HepG2 (cell line): ENCODE measurements at regions not wholly inside any gene's neighbourhood (a gene's known extent, or its start where the extent isn't known, plus 50 kb on each side); places are given as distances from the start of the nearest gene placed in this dataset.

Experiments used
- KLF9 ChIP-seq: IDR thresholded peaks from 2 replicates; pipeline ENCODE4 v1.6.1; 2016; ENCODE audit warnings: low read depth
- POLR2AphosphoS5 ChIP-seq: IDR thresholded peaks from 2 replicates; pipeline ENCODE4 v1.6.1; 2012; ENCODE audit warnings: low read depth, low read length
- SMC3 ChIP-seq: IDR thresholded peaks from 2 replicates; pipeline ENCODE4 v1.6.1; 2011; ENCODE audit warnings: low read length, improper control_type of control experiment
- SP1 ChIP-seq, 2 experiments: fragments of 450-650 bp in 1 of 2; sonication (generic) in 1 of 2; formaldehyde crosslinking in 1 of 2; IDR thresholded peaks; 2 replicates each; pipeline versions ENCODE4 v1.4.0 to v1.6.1; 2016 to 2020; ENCODE audit warnings: missing genetic modification reagents in 1 of 2
- TF ChIP-seq, protein P1 (sequence below): sonication (generic); formaldehyde crosslinking; conservative IDR thresholded peaks from 2 replicates; pipeline ENCODE4 v1.4.0; 2020; ENCODE audit warnings: missing genetic modification reagents

DNA sequence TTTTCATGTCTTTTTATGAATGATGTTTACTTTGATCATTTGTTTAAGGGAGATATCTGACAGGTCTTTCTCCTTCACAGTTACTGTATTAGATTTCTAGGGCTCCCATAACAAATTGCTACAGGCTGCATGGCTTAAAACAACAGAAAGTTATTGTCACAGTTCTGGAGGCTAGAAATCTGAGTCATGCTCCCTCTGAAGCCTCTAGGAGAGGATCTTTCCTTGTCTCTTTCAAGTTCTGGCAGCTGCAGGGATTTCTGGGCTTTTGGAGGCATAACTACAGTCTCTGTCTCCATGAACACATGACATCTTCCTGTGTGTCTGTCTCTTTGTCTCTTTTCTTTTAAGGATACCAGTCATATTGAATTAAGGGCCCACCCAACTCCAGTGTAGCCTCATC, 557.3 kb upstream of the SEMA6A start:
- no peak for TF ChIP-seq SMC3
- TF ChIP-seq, protein P1, sequence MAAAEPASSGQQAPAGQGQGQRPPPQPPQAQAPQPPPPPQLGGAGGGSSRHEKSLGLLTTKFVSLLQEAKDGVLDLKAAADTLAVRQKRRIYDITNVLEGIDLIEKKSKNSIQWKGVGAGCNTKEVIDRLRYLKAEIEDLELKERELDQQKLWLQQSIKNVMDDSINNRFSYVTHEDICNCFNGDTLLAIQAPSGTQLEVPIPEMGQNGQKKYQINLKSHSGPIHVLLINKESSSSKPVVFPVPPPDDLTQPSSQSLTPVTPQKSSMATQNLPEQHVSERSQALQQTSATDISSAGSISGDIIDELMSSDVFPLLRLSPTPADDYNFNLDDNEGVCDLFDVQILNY (CRISPR knock-in tag) = no peak
- TF ChIP-seq POLR2AphosphoS5 = no peak
- no peak for TF ChIP-seq SP1 (IDR thresholded peaks at IDR 0.05)
- no peak for TF ChIP-seq SP1 (CRISPR knock-in tag; IDR thresholded peaks at IDR 0.05)
- TF ChIP-seq KLF9 (CRISPR knock-in tag) = no peak
